GM12878 (cell line): ENCODE measurements at regions not wholly inside any gene's neighbourhood (a gene's known extent, or its start where the extent isn't known, plus 50 kb on each side); places are given as distances from the start of the nearest gene placed in this dataset.

ENCODE experiments used
- ATAC-seq: fragments of 200-7000 bp; cut with Tn5 transposase; 3 replicates; pipeline ENCODE4 v1.9.1; 2020; ENCODE audit warnings: mild to moderate bottlenecking, moderate library complexity
- BruUV-seq: library from RNA; stranded (reverse); fragments of 400-500 nt; replicated peaks from 2 replicates; lab custom pipeline; 2021; lab: Mats Ljungman, UMichigan
- CTCF ChIA-PET: fragments of 300-600 bp; sonication (Branson Sonifier 250); formaldehyde crosslinking; extraction: SDS; loops from one replicate; lab custom pipeline; 2021; ENCODE audit warnings: inconsistent platforms; lab: Yijun Ruan, JAX
- POLR2A ChIA-PET: fragments of 350-600 bp; formaldehyde crosslinking; extraction: SDS; loops from one replicate; lab custom pipeline; 2021; ENCODE audit warnings: inconsistent platforms; lab: Charles Lee
- RAD21 ChIA-PET: fragments of 300-600 bp; sonication (Branson Sonifier 250); formaldehyde crosslinking; loops from one replicate; lab custom pipeline; 2023; ENCODE audit warnings: antibody characterized with exemption; ENCODE audit not compliant: unreplicated experiment; lab: Charles Lee
- SMC1A ChIA-PET: fragments of 300-600 bp; sonication (Branson Sonifier 250); formaldehyde crosslinking; loops from one replicate; lab custom pipeline; 2023; ENCODE audit not compliant: unreplicated experiment, uncharacterized antibody; lab: Charles Lee
- DNase-seq: peaks from one replicate; pipeline ENCODE4 v3.0.0-alpha.2; 2011; ENCODE audit warnings: low read depth, low spot score
- FAIRE-seq: peaks from 3 replicates; lab custom pipeline; 2011; peaks lifted over from hg19 to GRCh38; lab: Jason Lieb, UNC
- H2AFZ ChIP-seq: 2 replicates; pipeline ENCODE4 v1.6.0; 2011; ENCODE audit warnings: low read depth, low read length, control low read depth; ENCODE audit not compliant: control insufficient read depth
- H3K27ac ChIP-seq: 2 replicates; pipeline ENCODE4 v1.5.1; 2011; ENCODE audit warnings: control low read depth; ENCODE audit not compliant: control insufficient read depth, insufficient read depth
- H3K27me3 ChIP-seq, 2 experiments: replicated peaks in 1 of 2; 2 replicates each; pipeline versions ENCODE4 v1.6.0 to v1.6.1; 2011; ENCODE audit warnings: low read length in 1 of 2; ENCODE audit not compliant: control insufficient read depth in 2 of 2, insufficient read depth in 2 of 2
- H3K36me3 ChIP-seq, 2 experiments: 2 replicates each; pipeline ENCODE4 v1.5.1; 2011; ENCODE audit warnings: low read length in 1 of 2; ENCODE audit not compliant: control insufficient read depth in 2 of 2, insufficient read depth in 2 of 2
- H3K4me1 ChIP-seq: 2 replicates; pipeline ENCODE4 v1.6.1; 2011; ENCODE audit warnings: mild to moderate bottlenecking, low read length, moderate library complexity, mixed read lengths; ENCODE audit not compliant: control insufficient read depth, insufficient read depth
- H3K4me2 ChIP-seq: 2 replicates; pipeline ENCODE4 v1.6.0; 2011; ENCODE audit warnings: control low read depth; ENCODE audit not compliant: control insufficient read depth, insufficient read depth
- H3K4me3 ChIP-seq: fragments of 200-600 bp; sonication (generic); 2 replicates; pipeline ENCODE4 v1.5.1; 2016
- H3K79me2 ChIP-seq: 2 replicates; pipeline ENCODE4 v1.6.0; 2011; ENCODE audit warnings: low read length; ENCODE audit not compliant: control insufficient read depth, insufficient read depth
- H3K9ac ChIP-seq: 2 replicates; pipeline ENCODE4 v1.8.0; 2011; ENCODE audit warnings: low read length, control low read depth, mixed read lengths; ENCODE audit not compliant: control insufficient read depth, insufficient read depth
- H3K9me3 ChIP-seq: replicated peaks from 3 replicates; pipeline ENCODE4 v1.5.1; 2011; ENCODE audit warnings: mild to moderate bottlenecking, low read length; ENCODE audit not compliant: control insufficient read depth, insufficient read depth
- H4K20me1 ChIP-seq: 2 replicates; pipeline ENCODE4 v1.6.0; 2011; ENCODE audit not compliant: control insufficient read depth, insufficient read depth
- ASH2L ChIP-seq: fragments of 300-600, 200-600 bp; sonication (generic); IDR thresholded peaks from 2 replicates; pipeline ENCODE4 v1.6.1; 2017; ENCODE audit warnings: low read depth, mild to moderate bottlenecking, borderline replicate concordance
- BCLAF1 ChIP-seq: fragments of 450-650 bp; IDR thresholded peaks from 2 replicates; pipeline ENCODE4 v1.6.1; 2017; ENCODE audit warnings: antibody characterized with exemption, mild to moderate bottlenecking, moderate library complexity
- BMI1 ChIP-seq: fragments of 450-650 bp; IDR thresholded peaks from 2 replicates; pipeline ENCODE4 v1.6.1; 2016; ENCODE audit warnings: mild to moderate bottlenecking, moderate library complexity, borderline replicate concordance
- CREB1 ChIP-seq: IDR thresholded peaks from 2 replicates; pipeline ENCODE4 v1.6.1; 2012; ENCODE audit warnings: low read depth, mild to moderate bottlenecking, inconsistent platforms
- CUX1 ChIP-seq: IDR thresholded peaks from 2 replicates; pipeline ENCODE4 v1.6.1; 2012; ENCODE audit warnings: improper control_type of control experiment, low read depth, low read length; ENCODE audit not compliant: insufficient replicate concordance
- FOS ChIP-seq: IDR thresholded peaks from 3 replicates; pipeline ENCODE4 v1.6.1; 2011; ENCODE audit warnings: borderline replicate concordance; ENCODE audit not compliant: insufficient read length; ENCODE audit errors: extremely low read depth
- HCFC1 ChIP-seq: fragments of 150-350 bp; IDR thresholded peaks from 2 replicates; pipeline ENCODE4 v1.6.1; 2014; ENCODE audit warnings: low read length
- JUNB ChIP-seq: IDR thresholded peaks from 2 replicates; pipeline ENCODE4 v1.6.1; 2016; ENCODE audit warnings: antibody characterized with exemption, mild to moderate bottlenecking
- LARP7 ChIP-seq: fragments of 450-650 bp; IDR thresholded peaks from 2 replicates; pipeline ENCODE4 v1.6.1; 2017; ENCODE audit warnings: mild to moderate bottlenecking
- MEF2B ChIP-seq: fragments of 450-650 bp; IDR thresholded peaks from 2 replicates; pipeline ENCODE4 v1.6.1; 2018; ENCODE audit warnings: mild to moderate bottlenecking, moderate library complexity; ENCODE audit not compliant: partially characterized antibody, poor library complexity, severe bottlenecking
- NKRF ChIP-seq: fragments of 450-650 bp; conservative IDR thresholded peaks from 2 replicates; pipeline ENCODE4 v1.6.1; 2017; ENCODE audit warnings: mild to moderate bottlenecking, moderate library complexity
- POLR2AphosphoS2 ChIP-seq: IDR thresholded peaks from 2 replicates; pipeline ENCODE4 v1.6.1; 2011; ENCODE audit warnings: low read depth, mild to moderate bottlenecking, low read length, improper control_type of control experiment, moderate library complexity
- SP1 ChIP-seq: IDR thresholded peaks from one replicate; pipeline ENCODE4 v1.6.1; 2011; ENCODE audit warnings: low read depth, low read length
- ZNF24 ChIP-seq: fragments of 450-650 bp; IDR thresholded peaks from 2 replicates; pipeline ENCODE4 v1.6.1; 2017; ENCODE audit warnings: antibody characterized with exemption, mild to moderate bottlenecking
- ZNF384 ChIP-seq: IDR thresholded peaks from 2 replicates; pipeline ENCODE4 v1.6.1; 2012; ENCODE audit warnings: low read depth, mild to moderate bottlenecking, low read length, improper control_type of control experiment, borderline replicate concordance
- WGBS: methylation state at CpG from one replicate; pipeline ENCODE4 v1.1.6; 2016; ENCODE audit warnings: low lambda C conversion rate; ENCODE audit not compliant: insufficient replicate concordance, insufficient coverage; ENCODE audit errors: missing lambda C conversion rate; 5-methylcytosine and 5-hydroxymethylcytosine counted together
- in situ Hi-C: fragments of 300-500 bp; cut with MboI; formaldehyde crosslinking; loops from 9 replicates; pipeline ENCODE4 v1.14.3; 2018; ENCODE audit warnings: mixed read lengths
- intact Hi-C: fragments of 100-400 bp; cut with micrococcal nuclease; formaldehyde crosslinking; loops from one replicate; pipeline ENCODE4 v1.14.2; 2022; ENCODE audit not compliant: unreplicated experiment

- POLR2A ChIA-PET, result no interaction called here
- H3K79me2 ChIP-seq, result no peaks in the 10 kb centered on the region
- H3K27me3 ChIP-seq, result no peaks in the 10 kb centered on the region
- H3K36me3 ChIP-seq, result no peaks in the 10 kb centered on the region
- H3K9me3 ChIP-seq, result no peaks in the 10 kb centered on the region; the same call in 2 of the 3 replicates
- 25% methylated on average over 2 of the region's 2 CpGs for WGBS
- CTCF ChIA-PET, result no interaction called here
- no peak overlapping the region for H3K4me2 ChIP-seq
- no peak for ATAC-seq
- in situ Hi-C loops, result no loop called here
- intact Hi-C loops, result no loop called here
- no peak overlapping the region for H3K4me3 ChIP-seq
- no peak overlapping the region for H3K27ac ChIP-seq
- H3K9ac ChIP-seq, result no peak overlapping the region
- SMC1A ChIA-PET, result no interaction called here
- RAD21 ChIA-PET, result no interaction called here
- no TSS peak for BruUV-seq
- H4K20me1 ChIP-seq, result no peaks in the 10 kb centered on the region
- peak overlapping the region; percentile 11 for H2AFZ ChIP-seq
- no peaks in the 10 kb centered on the region for H3K4me1 ChIP-seq
- no peak for DNase-seq
- FAIRE-seq, result peak; percentile 59
- TF ChIP-seq BCLAF1 (no peak), JUNB (no peak), FOS (no peak), POLR2AphosphoS2 (no peak), MEF2B (no peak), SP1 (no peak), LARP7 (no peak), ASH2L (no peak), NKRF (no peak), CUX1 (no peak), CREB1 (no peak), BMI1 (no peak), ZNF24 (no peak), HCFC1 (no peak), ZNF384 (no peak)
Measured at GRCh38 chr13:105033999-105034398, 1501.5 kb downstream of the EFNB2 start.
